H1 (cell line): ENCODE measurements at regions not wholly inside any gene's neighbourhood (a gene's known extent, or its start where the extent isn't known, plus 50 kb on each side); places are given as distances from the start of the nearest gene placed in this dataset.

Experiments used
- CTCF ChIA-PET: fragments of 300-600 bp; sonication (Branson Sonifier 250); formaldehyde crosslinking; loops from one replicate; lab custom pipeline; 2021; ENCODE audit not compliant: partially characterized antibody; lab: Charles Lee
- POLR2A ChIA-PET: fragments of 300-600 bp; sonication (Branson Sonifier 250); formaldehyde crosslinking; loops from one replicate; lab custom pipeline; 2021; ENCODE audit warnings: inconsistent platforms; ENCODE audit not compliant: partially characterized antibody; lab: Charles Lee
- DNase-seq, 2 experiments: peaks; one replicate each; pipeline versions ENCODE4 v3.0.0 to v3.0.0-alpha.2; 2010 to 2022; ENCODE audit warnings: low spot score in 2 of 2, low read depth in 1 of 2, mixed read lengths in 1 of 2
- FAIRE-seq: peaks from 2 replicates; lab custom pipeline; 2011; peaks lifted over from hg19 to GRCh38; lab: Jason Lieb, UNC
- H2AFZ ChIP-seq: 2 replicates; pipeline ENCODE4 v1.8.1; 2012; ENCODE audit warnings: low read length, inconsistent platforms
- H2AK5ac ChIP-seq: 2 replicates; pipeline ENCODE4 v1.6.1; 2013; ENCODE audit warnings: low read depth, low read length
- H2BK120ac ChIP-seq: replicated peaks from 2 replicates; pipeline ENCODE3; 2013; ENCODE audit warnings: low read depth, low read length, inconsistent platforms
- H2BK12ac ChIP-seq: 2 replicates; pipeline ENCODE4 v1.6.1; 2013; ENCODE audit warnings: low read depth, low read length
- H2BK15ac ChIP-seq: 2 replicates; pipeline ENCODE4 v1.6.1; 2013; ENCODE audit warnings: low read length
- H2BK20ac ChIP-seq: 2 replicates; pipeline ENCODE4 v1.6.1; 2013; ENCODE audit warnings: low read length
- H2BK5ac ChIP-seq: 2 replicates; pipeline ENCODE4 v1.6.1; 2013; ENCODE audit warnings: low read depth, low read length
- H3K14ac ChIP-seq: 2 replicates; pipeline ENCODE4 v1.6.1; 2013; ENCODE audit warnings: inconsistent platforms; ENCODE audit not compliant: insufficient read length
- H3K18ac ChIP-seq: 2 replicates; pipeline ENCODE4 v1.6.1; 2013; ENCODE audit warnings: low read length; ENCODE audit errors: extremely low read depth
- H3K23ac ChIP-seq: 2 replicates; pipeline ENCODE4 v1.6.1; 2013; ENCODE audit warnings: inconsistent platforms; ENCODE audit not compliant: insufficient read length
- H3K23me2 ChIP-seq: 2 replicates; pipeline ENCODE4 v1.6.1; 2013; ENCODE audit warnings: low read depth, low read length
- H3K27ac ChIP-seq: 2 replicates; pipeline ENCODE4 v1.6.1; 2011; ENCODE audit warnings: low read depth, low read length, inconsistent platforms
- H3K27me3 ChIP-seq, 4 experiments: replicated peaks in 1 of 4; 1 replicate in 1 of 4; 2 replicates in 3 of 4; pipeline versions ENCODE4 v1.6.1 to v1.8.1; 2011 to 2013; ENCODE audit warnings: low read length in 3 of 4, mild to moderate bottlenecking in 3 of 4, inconsistent platforms in 2 of 4, mixed read lengths in 2 of 4, moderate library complexity in 1 of 4; ENCODE audit not compliant: control insufficient read depth in 3 of 4, insufficient read depth in 3 of 4; ENCODE audit errors: extremely low read depth in 1 of 4
- H3K36me3 ChIP-seq, 4 experiments: 2 replicates each; pipeline versions ENCODE4 v1.6.1 to v1.8.1; 2011 to 2013; ENCODE audit warnings: mild to moderate bottlenecking in 4 of 4, low read length in 3 of 4, moderate library complexity in 2 of 4, control low read depth in 1 of 4, inconsistent platforms in 1 of 4; ENCODE audit not compliant: insufficient read depth in 4 of 4, control insufficient read depth in 2 of 4
- H3K4ac ChIP-seq: replicated peaks from 2 replicates; pipeline ENCODE3; 2013; ENCODE audit warnings: low read length, low read depth, mixed read lengths, inconsistent platforms; ENCODE audit not compliant: insufficient read length
- H3K4me1 ChIP-seq, 4 experiments: replicated peaks in 1 of 4; 1 replicate in 1 of 4; 2 replicates in 3 of 4; pipeline versions ENCODE4 v1.6.1 to v1.8.1; 2011 to 2013; ENCODE audit warnings: low read length in 3 of 4, inconsistent platforms in 2 of 4, mixed read lengths in 1 of 4; ENCODE audit not compliant: insufficient read depth in 4 of 4, control insufficient read depth in 3 of 4
- H3K4me2 ChIP-seq, 2 experiments: 2 replicates each; pipeline versions ENCODE4 v1.6.1 to v1.8.1; 2011 to 2013; ENCODE audit warnings: low read depth in 2 of 2, low read length in 2 of 2, control low read depth in 1 of 2, inconsistent platforms in 1 of 2, mild to moderate bottlenecking in 1 of 2; ENCODE audit not compliant: insufficient read depth in 1 of 2
- H3K4me3 ChIP-seq, 4 experiments: fragments of 200-600, 300-600 bp in 1 of 4; sonication (generic), shearing (Covaris generic), sonication (Bioruptor Twin) in 1 of 4; 2 replicates each; pipeline versions ENCODE4 v1.5.1 to v1.8.1; 2011 to 2016; ENCODE audit warnings: low read length in 4 of 4, low read depth in 3 of 4, control low read depth in 2 of 4, inconsistent platforms in 2 of 4, mild to moderate bottlenecking in 2 of 4, mixed read lengths in 1 of 4, moderate library complexity in 1 of 4; ENCODE audit not compliant: insufficient read depth in 2 of 4; ENCODE audit errors: extremely low read depth in 1 of 4
- H3K56ac ChIP-seq: replicated peaks from 2 replicates; pipeline ENCODE3; 2013; ENCODE audit warnings: low read depth, mild to moderate bottlenecking, mixed read lengths, low read length, inconsistent platforms; ENCODE audit not compliant: insufficient read length
- H3K79me1 ChIP-seq: 2 replicates; pipeline ENCODE4 v1.6.1; 2013; ENCODE audit warnings: low read depth, low read length, control low read depth
- H3K79me2 ChIP-seq, 2 experiments: 2 replicates each; pipeline versions ENCODE4 v1.6.1 to v1.8.1; 2012 to 2013; ENCODE audit warnings: low read length in 2 of 2, mild to moderate bottlenecking in 2 of 2, inconsistent platforms in 1 of 2; ENCODE audit not compliant: insufficient read depth in 2 of 2, control insufficient read depth in 1 of 2
- H3K9ac ChIP-seq, 4 experiments: replicated peaks in 1 of 4; 1 replicate in 1 of 4; 2 replicates in 3 of 4; pipeline versions ENCODE4 v1.6.1 to v1.8.1; 2011 to 2013; ENCODE audit warnings: low read depth in 3 of 4, low read length in 3 of 4, control low read depth in 2 of 4, mild to moderate bottlenecking in 2 of 4, moderate library complexity in 2 of 4, inconsistent platforms in 1 of 4; ENCODE audit errors: extremely low read depth in 1 of 4
- H3K9me3 ChIP-seq, 2 experiments: 2 replicates each; pipeline versions ENCODE4 v1.6.1 to v1.8.1; 2012 to 2013; ENCODE audit warnings: mild to moderate bottlenecking in 2 of 2, moderate library complexity in 2 of 2, control low read depth in 1 of 2, inconsistent platforms in 1 of 2, low read depth in 1 of 2, low read length in 1 of 2, mixed read lengths in 1 of 2; ENCODE audit not compliant: insufficient read depth in 2 of 2
- H4K20me1 ChIP-seq, 2 experiments: replicated peaks in 1 of 2; 2 replicates each; pipeline versions ENCODE3 to v1.8.1; 2011 to 2013; ENCODE audit warnings: inconsistent platforms in 2 of 2, low read length in 2 of 2, mild to moderate bottlenecking in 1 of 2; ENCODE audit not compliant: insufficient read depth in 2 of 2, control insufficient read depth in 1 of 2
- H4K5ac ChIP-seq: 2 replicates; pipeline ENCODE4 v1.6.1; 2013; ENCODE audit warnings: low read length, low read depth, mixed read lengths, inconsistent platforms; ENCODE audit not compliant: insufficient read length
- H4K8ac ChIP-seq: 2 replicates; pipeline ENCODE4 v1.8.0; 2013; ENCODE audit warnings: mild to moderate bottlenecking, moderate library complexity, low read length, inconsistent platforms; ENCODE audit not compliant: insufficient read depth; ENCODE audit errors: extremely low read depth
- H4K91ac ChIP-seq: replicated peaks from 2 replicates; pipeline ENCODE3; 2013; ENCODE audit warnings: low read length, mixed read lengths, inconsistent platforms; ENCODE audit not compliant: insufficient read length
- ASH2L ChIP-seq: fragments of 200-600, 300-600 bp; sonication (generic); IDR thresholded peaks from one replicate; pipeline ENCODE4 v1.7.1; 2017; ENCODE audit warnings: low read length
- BACH1 ChIP-seq: IDR thresholded peaks from 2 replicates; pipeline ENCODE4 v1.6.1; 2012; ENCODE audit warnings: low read length, improper control_type of control experiment
- BRCA1 ChIP-seq: IDR thresholded peaks from 2 replicates; pipeline ENCODE4 v1.6.1; 2012; ENCODE audit warnings: low read depth, low read length, improper control_type of control experiment
- CBX8 ChIP-seq: fragments of 300-800, 300-1000 bp; sonication (generic); IDR thresholded peaks from 2 replicates; pipeline ENCODE4 v1.7.1; 2016; ENCODE audit warnings: low read depth, low read length, borderline replicate concordance
- CHD1 ChIP-seq: IDR thresholded peaks from 2 replicates; pipeline ENCODE4 v1.6.1; 2012; ENCODE audit warnings: low read depth, low read length, improper control_type of control experiment
- CHD2 ChIP-seq: IDR thresholded peaks from 2 replicates; pipeline ENCODE4 v1.6.1; 2012; ENCODE audit warnings: low read length, improper control_type of control experiment
- EGR1 ChIP-seq: IDR thresholded peaks from 2 replicates; pipeline ENCODE4 v1.6.1; 2011; ENCODE audit warnings: low read depth, low read length, borderline replicate concordance
- EZH2 ChIP-seq: fragments of 200-600 bp; sonication (generic); IDR thresholded peaks from 2 replicates; pipeline ENCODE4 v1.7.1; 2012; ENCODE audit warnings: low read depth, mild to moderate bottlenecking, moderate library complexity, low read length, inconsistent platforms; ENCODE audit not compliant: severe bottlenecking
- KDM1A ChIP-seq: fragments of 200-600, 300-600 bp; sonication (generic); IDR thresholded peaks from 2 replicates; pipeline ENCODE4 v1.7.1; 2016; ENCODE audit warnings: mild to moderate bottlenecking, low read length, borderline replicate concordance
- POLR2AphosphoS5 ChIP-seq: IDR thresholded peaks from 2 replicates; pipeline ENCODE4 v1.6.1; 2011; ENCODE audit warnings: low read depth, low read length
- SIRT6 ChIP-seq: IDR thresholded peaks from one replicate; pipeline ENCODE4 v1.7.1; 2012; ENCODE audit warnings: low read length, inconsistent platforms
- SIX5 ChIP-seq: IDR thresholded peaks from 2 replicates; pipeline ENCODE4 v1.6.1; 2011; ENCODE audit warnings: mild to moderate bottlenecking, low read depth, low read length
- TAF1 ChIP-seq: IDR thresholded peaks from 2 replicates; pipeline ENCODE4 v1.6.1; 2011; ENCODE audit warnings: mild to moderate bottlenecking, low read depth, low read length
- TCF12 ChIP-seq: IDR thresholded peaks from 2 replicates; pipeline ENCODE4 v1.6.1; 2011; ENCODE audit warnings: low read depth, mild to moderate bottlenecking, low read length
- WGBS, 2 experiments: shearing (Covaris generic) in 1 of 2; methylation state at CpG; one replicate each; pipeline versions ENCODE4 v1.1.6 to v1.1.7; 2013 to 2015; ENCODE audit warnings: low lambda C conversion rate in 2 of 2, mixed read lengths in 2 of 2, inconsistent platforms in 1 of 2, low coverage in 1 of 2, missing lambda C conversion rate in 1 of 2; ENCODE audit not compliant: insufficient replicate concordance in 2 of 2, insufficient coverage in 1 of 2, insufficient read length in 1 of 2; ENCODE audit errors: extremely low coverage in 1 of 2, missing lambda C conversion rate in 1 of 2; 5-methylcytosine and 5-hydroxymethylcytosine counted together
- TF ChIP-seq, protein P1 (sequence below): IDR thresholded peaks from 2 replicates; pipeline ENCODE4 v1.6.1; 2011; ENCODE audit warnings: low read depth, mild to moderate bottlenecking, low read length; ENCODE audit not compliant: insufficient read depth

DNA sequence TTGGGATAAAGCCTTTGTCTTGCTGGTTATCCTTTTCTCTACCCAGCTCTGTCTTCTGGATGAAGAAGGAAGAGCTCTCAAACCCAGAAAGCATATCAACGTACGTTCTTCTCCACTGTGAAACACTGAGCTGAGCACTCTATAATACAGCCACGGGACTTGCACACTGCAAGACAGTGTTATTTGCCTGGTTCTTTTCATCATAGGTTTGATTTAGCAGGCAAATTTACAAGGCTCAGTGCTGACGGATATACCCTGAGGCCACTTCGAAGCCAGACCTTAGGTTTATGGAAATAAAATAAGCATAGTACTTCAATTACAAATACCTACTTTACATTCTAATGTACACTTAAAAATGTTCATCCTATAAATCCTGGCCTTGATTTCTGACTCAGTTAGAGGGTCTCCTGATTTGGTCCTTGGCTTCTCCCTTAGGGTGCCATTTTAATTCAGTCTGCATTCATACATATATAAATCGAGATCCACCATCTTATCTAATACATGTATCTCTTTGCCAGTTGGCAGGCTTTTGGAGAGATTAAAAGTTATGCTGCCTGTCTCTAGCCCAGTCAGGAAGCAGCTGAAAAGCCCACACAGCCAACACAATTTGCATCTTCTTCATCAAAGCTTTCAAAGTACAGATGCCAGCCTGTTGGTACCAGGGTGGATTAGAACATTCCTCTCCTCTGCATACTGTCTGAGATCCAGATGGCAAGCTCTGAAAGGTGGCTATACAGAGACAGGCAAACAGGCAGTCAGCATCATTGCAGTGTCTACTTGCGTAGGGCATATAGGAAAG is 194.4 kb downstream of the DEPDC1B start:
- Histone ChIP-seq H2BK12ac (no peak overlapping the region), H3K23me2 (no peaks in the 10 kb centered on the region), H3K27ac (no peak overlapping the region), H4K8ac (no peak overlapping the region), H2BK15ac (no peak overlapping the region), H3K4me1 (no peaks in the 10 kb centered on the region), H3K4me3 (no peak overlapping the region), H4K91ac (no peak overlapping the region), H3K9ac (no peak overlapping the region), H3K14ac (no peak overlapping the region), H2BK120ac (no peak overlapping the region), H3K9me3 (no peaks in the 10 kb centered on the region), H3K27me3 (no peaks in the 10 kb centered on the region), H4K20me1 (no peaks in the 10 kb centered on the region), H3K79me1 (no peaks in the 10 kb centered on the region), H3K4ac (no peak overlapping the region), H2BK20ac (no peak overlapping the region), H4K5ac (no peak overlapping the region), H3K4me2 (no peak overlapping the region), H3K23ac (no peak overlapping the region), H3K56ac (no peak overlapping the region), H2AFZ (no peak overlapping the region), H3K36me3 (no peaks in the 10 kb centered on the region), H3K79me2 (no peaks in the 10 kb centered on the region), H3K18ac (no peak overlapping the region), H2AK5ac (no peak overlapping the region), H2BK5ac (0 out of 2 replicates have a peak overlapping the region, but pooled peaks have one; percentile 11)
- ChIA-PET POLR2A (no interaction called here), CTCF (interaction anchor here (2.6 kb wide), 1 partner anchor 11 kb away, joined by 9 read pairs; no protein-coding TSS in a partner anchor)
- WGBS, 2 experiments, result 91% methylated on average over 7 of the region's 7 CpGs; no CpG with 5 or more reads in 1 of the 2 experiments
- no peak for FAIRE-seq
- no peak for DNase-seq
- TF ChIP-seq, protein P1, sequence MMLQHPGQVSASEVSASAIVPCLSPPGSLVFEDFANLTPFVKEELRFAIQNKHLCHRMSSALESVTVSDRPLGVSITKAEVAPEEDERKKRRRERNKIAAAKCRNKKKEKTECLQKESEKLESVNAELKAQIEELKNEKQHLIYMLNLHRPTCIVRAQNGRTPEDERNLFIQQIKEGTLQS, result no peak
- TF ChIP-seq CHD2, result no peak
- no peak for TF ChIP-seq SIRT6
- TF ChIP-seq TCF12, result no peak
- no peak for TF ChIP-seq CHD1
- TF ChIP-seq SIX5, result no peak
- no peak for TF ChIP-seq BACH1
- TF ChIP-seq TAF1, result no peak
- no peak for TF ChIP-seq POLR2AphosphoS5
- TF ChIP-seq EZH2, result no peak
- TF ChIP-seq EGR1, result no peak
- TF ChIP-seq BRCA1, result no peak
- TF ChIP-seq CBX8, result no peak
- TF ChIP-seq ASH2L, result no peak
- no peak for TF ChIP-seq KDM1A
